AG09319 (cell line): ENCODE measurements at regions not wholly inside any gene's neighbourhood (a gene's known extent, or its start where the extent isn't known, plus 50 kb on each side); places are given as distances from the start of the nearest gene placed in this dataset.

Experiments used
- DNase-seq: peaks from one replicate; pipeline ENCODE4 v3.0.0-alpha.2; 2010; ENCODE audit warnings: low read depth; ENCODE audit errors: extremely low read depth
- TF ChIP-seq, protein P1 (sequence below): IDR thresholded peaks from 2 replicates; pipeline ENCODE4 v1.5.1; 2011; ENCODE audit warnings: low read depth, mild to moderate bottlenecking, inconsistent platforms, low read length, moderate library complexity

DNA sequence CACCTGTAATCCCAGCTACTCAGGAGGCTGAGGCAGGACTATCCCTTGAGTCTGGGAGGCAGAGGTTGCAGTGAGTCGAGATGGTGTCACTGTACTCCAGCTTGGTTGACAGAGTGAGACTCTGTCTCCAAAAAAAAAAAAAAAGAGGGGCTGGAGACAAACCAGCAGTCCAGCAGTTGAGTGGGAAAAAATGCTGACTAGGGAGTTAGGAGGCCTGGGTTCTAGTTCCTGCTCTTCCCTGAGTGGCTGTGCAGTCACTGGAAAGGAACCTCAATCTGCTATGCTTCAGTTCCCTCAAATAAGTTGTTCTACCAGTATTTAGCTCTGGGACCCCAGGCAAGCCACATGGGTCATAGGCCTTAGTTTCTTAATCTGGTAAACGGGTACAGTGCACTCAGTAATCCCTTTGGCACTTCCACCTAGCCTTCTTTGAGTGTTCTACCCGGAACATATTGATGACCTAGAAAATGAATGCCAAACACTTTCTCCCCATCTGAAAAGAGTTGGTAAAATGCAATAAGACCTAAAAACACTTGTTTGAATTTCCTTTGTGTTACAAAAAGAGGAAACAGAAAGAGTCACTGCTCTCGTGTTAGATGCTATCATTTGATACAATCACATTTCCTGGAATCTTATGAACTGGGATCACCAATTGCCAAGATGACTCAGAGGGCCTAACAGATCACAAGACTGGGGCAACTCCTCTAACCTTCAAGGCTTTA lies 99.3 kb upstream of the EGFL6 start:
- TF ChIP-seq, protein P1, sequence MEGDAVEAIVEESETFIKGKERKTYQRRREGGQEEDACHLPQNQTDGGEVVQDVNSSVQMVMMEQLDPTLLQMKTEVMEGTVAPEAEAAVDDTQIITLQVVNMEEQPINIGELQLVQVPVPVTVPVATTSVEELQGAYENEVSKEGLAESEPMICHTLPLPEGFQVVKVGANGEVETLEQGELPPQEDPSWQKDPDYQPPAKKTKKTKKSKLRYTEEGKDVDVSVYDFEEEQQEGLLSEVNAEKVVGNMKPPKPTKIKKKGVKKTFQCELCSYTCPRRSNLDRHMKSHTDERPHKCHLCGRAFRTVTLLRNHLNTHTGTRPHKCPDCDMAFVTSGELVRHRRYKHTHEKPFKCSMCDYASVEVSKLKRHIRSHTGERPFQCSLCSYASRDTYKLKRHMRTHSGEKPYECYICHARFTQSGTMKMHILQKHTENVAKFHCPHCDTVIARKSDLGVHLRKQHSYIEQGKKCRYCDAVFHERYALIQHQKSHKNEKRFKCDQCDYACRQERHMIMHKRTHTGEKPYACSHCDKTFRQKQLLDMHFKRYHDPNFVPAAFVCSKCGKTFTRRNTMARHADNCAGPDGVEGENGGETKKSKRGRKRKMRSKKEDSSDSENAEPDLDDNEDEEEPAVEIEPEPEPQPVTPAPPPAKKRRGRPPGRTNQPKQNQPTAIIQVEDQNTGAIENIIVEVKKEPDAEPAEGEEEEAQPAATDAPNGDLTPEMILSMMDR, result no peak

DNA sequence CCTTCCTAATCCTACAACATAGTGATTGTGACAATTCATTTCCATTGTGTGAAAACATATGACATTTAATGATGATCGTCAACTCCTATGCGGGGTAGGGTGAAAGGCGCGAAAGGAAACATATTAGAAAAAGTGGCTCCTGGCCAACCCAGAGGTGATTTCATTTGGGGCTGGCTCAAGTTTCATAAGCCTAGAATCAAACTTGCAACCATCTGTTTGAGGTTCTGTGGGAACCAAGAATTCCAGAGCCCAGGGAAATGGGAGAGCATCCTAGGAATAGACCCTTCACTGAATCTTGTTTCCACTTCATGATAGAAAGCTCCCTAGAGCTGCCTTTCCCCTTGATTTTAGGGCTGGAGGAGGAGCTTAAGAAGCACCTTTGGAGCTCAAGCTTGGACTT lies 101.3 kb upstream of the EGFL6 start:
- TF ChIP-seq, protein P1, result no peak
- DNase-seq, result no peak

More for the DNA sequence above, 99.3 kb upstream of the EGFL6 start:
- DNase-seq, result peak; percentile 57

DNA sequence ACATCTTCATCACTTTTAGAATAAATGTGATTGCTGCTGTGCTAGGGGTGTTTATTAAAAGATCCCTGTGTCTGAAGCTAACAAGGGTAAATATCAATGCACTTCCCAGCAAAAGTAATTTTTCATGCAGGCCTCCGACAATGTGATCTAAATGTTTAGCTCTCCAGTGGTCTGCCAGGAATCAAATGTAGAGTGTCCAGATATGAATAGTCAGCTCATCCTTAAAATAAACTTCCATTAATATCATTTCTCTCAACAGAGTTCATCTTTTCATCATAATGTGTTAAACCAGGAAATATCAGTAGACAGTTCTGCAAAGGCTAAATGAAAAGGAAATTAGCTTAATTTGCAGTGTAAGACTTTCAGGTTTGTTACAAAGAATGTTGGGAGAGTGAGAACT lies 102.2 kb upstream of the EGFL6 start:
- TF ChIP-seq, protein P1, result no peak
- DNase-seq, result no peak

DNA sequence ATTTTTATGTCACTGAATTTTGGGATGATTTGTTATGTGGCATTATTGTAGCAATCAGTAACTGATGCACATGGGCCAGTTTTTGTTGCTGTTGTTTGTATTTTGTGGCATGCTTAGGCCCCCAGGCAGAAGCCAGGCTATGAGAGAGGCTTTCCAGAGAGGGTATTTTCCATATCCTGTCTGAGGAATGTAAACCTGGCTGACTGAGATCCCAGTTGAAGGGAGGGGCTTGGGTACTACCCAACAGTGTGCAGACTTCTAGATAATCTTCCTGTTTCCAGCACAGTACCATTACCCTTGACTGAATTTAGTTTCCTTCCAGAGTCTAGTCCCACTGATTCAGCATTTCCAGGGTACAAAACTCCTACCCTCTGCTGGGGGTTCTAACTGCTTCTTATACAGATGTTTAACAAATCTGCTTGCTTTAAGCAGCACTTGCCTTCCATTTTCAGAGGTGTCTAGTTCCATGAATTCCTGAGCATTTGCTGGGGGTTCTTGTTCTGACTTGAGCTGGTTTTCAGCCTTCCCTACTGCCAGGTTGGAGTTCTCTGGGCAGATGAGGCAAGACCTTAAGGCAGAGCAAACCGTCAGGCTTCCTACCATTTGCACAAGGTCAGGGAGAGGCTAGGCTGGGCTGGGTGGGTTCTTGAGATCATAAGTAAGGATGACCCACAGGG lies 104.7 kb upstream of the EGFL6 start:
- TF ChIP-seq, protein P1, result no peak
- DNase-seq, result no peak

DNA sequence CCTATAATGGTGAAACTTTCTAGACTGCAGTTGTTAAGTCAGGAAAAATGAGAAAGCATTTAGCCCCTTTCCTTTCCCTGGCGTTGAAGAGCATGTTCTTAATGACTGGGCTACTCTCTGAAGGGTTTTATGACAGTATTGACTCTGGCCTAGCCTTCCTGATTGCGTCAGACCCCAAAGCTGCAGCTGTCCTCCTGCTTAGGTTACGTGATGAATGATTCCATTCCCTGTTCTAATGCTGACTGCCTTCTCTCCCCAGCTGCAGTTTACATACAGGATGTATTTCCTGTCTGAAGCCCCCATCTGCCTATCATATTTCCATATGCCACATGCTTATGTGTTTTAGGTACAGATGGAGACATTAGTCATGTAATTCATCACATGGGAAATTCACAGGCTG lies 105.8 kb upstream of the EGFL6 start:
- peak; percentile 49 for DNase-seq

DNA sequence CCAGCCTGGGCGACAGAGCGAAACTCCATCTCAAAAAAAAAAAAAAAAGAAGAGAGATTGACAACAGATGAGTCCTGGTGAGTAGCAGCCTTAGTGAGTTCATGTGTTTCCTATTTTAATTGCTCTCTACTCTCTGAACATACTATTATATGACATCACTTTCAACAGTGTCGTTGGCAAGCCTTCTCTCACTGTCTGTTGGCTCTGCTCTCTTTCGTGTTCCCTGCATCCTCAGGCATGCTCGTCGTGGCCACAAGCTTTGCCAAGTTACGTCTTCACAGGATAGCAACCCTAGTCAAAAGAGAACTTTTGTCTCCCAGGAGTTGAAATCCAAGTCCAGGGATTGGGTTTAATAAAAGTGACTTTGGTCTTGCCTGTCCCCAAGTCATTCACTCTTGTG lies 117.1 kb upstream of the EGFL6 start:
- no peak for DNase-seq
- TF ChIP-seq, protein P1, result no peak

More for the DNA sequence above, 105.8 kb upstream of the EGFL6 start:
- TF ChIP-seq, protein P1, result no peak

DNA sequence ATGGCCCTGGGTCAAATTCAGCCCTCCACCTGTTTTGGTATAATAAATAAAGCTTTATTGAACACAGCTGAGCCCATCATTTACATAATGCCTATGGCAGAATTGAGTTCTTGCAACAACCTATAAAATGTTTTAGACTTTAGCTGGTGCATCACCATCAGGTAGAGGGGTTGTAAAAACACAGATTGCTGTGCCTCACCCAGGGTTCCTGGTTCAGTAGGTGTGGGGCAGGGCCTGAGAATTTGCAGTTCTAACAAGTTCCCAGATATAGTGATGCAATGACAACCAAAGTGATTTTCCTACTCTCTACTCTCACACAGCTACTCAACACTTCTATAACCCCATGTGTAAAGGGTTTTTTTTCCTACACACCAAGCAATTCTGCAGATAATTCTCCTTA lies 120.0 kb upstream of the EGFL6 start:
- TF ChIP-seq, protein P1, result no peak
- no peak for DNase-seq
